LNCAP (cell line): ENCODE measurements at regions not wholly inside any gene's neighbourhood (a gene's known extent, or its start where the extent isn't known, plus 50 kb on each side); places are given as distances from the start of the nearest gene placed in this dataset.

Source experiments
- TF ChIP-seq, protein P1 (sequence below): fragments of 450-650 bp; IDR thresholded peaks from 2 replicates; pipeline ENCODE4 v1.5.1; 2017; ENCODE audit warnings: mild to moderate bottlenecking

DNA sequence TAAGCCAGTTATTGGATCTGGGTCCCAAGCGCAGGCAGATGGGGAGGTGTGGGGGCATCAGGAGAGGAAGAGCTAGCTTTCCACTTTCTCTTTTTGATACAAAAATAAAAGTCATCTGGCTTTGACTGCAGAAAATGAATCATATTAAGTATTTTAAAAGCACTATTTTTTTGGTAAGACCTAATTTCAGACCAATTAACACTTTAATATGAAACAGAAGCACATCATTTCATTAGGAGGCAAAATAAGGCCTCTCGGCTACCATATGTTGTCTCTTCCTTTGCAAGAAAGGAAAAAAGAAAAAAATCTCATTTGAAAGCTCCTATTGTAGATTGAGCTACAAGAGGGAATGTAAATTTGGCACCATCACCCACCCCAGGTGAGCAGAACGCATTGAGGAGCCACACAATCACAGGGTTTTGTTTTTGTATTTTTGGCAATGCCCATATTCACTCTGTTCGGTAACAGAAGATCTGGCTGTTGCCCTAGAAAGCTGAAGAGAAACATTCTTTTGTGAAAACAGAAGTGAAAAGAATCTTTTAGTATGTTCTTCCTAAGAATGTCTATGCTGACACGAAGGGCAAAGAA lies 390.7 kb upstream of the ETAA1 start:
- TF ChIP-seq, protein P1, sequence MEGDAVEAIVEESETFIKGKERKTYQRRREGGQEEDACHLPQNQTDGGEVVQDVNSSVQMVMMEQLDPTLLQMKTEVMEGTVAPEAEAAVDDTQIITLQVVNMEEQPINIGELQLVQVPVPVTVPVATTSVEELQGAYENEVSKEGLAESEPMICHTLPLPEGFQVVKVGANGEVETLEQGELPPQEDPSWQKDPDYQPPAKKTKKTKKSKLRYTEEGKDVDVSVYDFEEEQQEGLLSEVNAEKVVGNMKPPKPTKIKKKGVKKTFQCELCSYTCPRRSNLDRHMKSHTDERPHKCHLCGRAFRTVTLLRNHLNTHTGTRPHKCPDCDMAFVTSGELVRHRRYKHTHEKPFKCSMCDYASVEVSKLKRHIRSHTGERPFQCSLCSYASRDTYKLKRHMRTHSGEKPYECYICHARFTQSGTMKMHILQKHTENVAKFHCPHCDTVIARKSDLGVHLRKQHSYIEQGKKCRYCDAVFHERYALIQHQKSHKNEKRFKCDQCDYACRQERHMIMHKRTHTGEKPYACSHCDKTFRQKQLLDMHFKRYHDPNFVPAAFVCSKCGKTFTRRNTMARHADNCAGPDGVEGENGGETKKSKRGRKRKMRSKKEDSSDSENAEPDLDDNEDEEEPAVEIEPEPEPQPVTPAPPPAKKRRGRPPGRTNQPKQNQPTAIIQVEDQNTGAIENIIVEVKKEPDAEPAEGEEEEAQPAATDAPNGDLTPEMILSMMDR: no peak

GRCh38 chr2:67008155-67008554 lies 389.0 kb upstream of the ETAA1 start:
- TF ChIP-seq, protein P1: no peak

- TF ChIP-seq, protein P1: no peak
These were observed 385.0 kb upstream of the ETAA1 start for GRCh38 chr2:67012165-67012564.

GRCh38 chr2:67013821-67014220 lies 383.3 kb upstream of the ETAA1 start:
- TF ChIP-seq, protein P1: no peak

DNA sequence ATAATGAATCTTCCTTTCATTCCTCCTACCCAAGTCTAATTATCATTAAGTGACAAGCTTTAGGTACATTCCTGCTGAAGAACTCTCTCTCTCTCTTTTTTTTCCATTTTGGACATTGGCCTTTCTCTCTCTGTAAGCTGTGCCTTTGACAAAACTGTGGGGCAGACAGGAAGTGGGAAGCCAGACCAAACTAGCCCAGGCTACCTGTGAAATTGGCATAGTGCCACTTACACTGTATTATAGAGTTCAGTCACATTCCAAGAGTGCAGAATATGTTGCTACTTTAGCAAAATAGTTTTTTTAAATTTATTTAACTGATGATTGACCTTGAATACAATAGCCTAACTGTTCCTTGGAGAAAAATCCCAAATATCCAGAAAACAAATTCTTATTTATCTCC lies 381.5 kb upstream of the ETAA1 start:
- TF ChIP-seq, protein P1: no peak

DNA sequence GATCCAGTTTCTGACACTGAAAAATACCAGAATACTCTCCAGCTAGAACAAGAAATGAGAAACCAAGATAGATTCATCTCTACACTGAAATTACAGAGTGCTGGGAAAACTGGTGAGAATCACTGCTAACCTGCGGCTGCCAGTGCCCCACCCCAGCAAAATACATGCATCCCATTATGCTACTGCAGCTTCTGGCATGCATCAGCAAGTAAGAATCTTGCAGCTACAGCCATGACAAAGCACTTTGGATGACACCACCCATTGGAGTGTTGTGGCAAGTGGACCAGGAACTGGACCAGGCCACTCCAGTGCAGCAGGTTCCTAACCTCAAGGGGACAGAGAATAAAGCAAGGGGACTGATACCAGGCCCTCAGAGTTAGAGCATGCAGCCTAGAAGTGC lies 378.8 kb upstream of the ETAA1 start:
- TF ChIP-seq, protein P1: no peak

DNA sequence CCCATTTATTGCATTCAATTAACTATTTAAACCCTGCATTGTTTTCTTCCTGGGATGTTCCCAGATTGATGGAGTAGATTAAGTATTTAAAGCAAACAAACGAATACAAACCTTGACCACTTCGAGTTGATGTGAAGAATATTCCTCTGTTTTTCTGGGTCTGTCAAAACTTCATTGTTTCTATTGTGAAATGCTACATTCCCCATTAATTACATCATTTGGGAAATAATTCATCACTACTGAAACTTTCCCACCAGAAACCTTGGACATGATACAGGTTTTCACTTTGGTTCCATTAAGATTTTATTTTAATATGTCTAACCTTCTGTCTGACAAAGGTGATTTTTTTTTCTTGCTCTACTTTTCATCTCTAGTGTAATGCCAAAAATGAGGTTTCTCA lies 365.1 kb upstream of the ETAA1 start:
- TF ChIP-seq, protein P1: no peak

- TF ChIP-seq, protein P1: no peak
These were observed 360.7 kb upstream of the ETAA1 start for GRCh38 chr2:67036444-67036843.
